IMR-90 (cell line): ENCODE measurements at regions not wholly inside any gene's neighbourhood (a gene's known extent, or its start where the extent isn't known, plus 50 kb on each side); places are given as distances from the start of the nearest gene placed in this dataset.

ENCODE experiments used
- ATAC-seq: fragments of 200-7000 bp; cut with Tn5 transposase; 2 replicates; pipeline ENCODE4 v1.9.1; 2020; ENCODE audit warnings: low read depth, mild to moderate bottlenecking, moderate library complexity
- BruUV-seq: library from RNA; stranded (reverse); fragments of 400-500 nt; replicated peaks from 2 replicates; lab custom pipeline; 2021; lab: Mats Ljungman, UMichigan
- CTCF ChIA-PET: fragments of 300-600 bp; formaldehyde crosslinking; extraction: SDS; loops from one replicate; lab custom pipeline; 2021; ENCODE audit warnings: antibody characterized with exemption; lab: Yijun Ruan, JAX
- POLR2A ChIA-PET: fragments of 300-600 bp; sonication (Branson Sonifier 250); formaldehyde crosslinking; loops from one replicate; lab custom pipeline; 2022; ENCODE audit warnings: antibody characterized with exemption; ENCODE audit not compliant: unreplicated experiment; lab: Charles Lee
- DNase-seq: peaks from one replicate; pipeline ENCODE4 v3.0.0; 2013
- H2AFZ ChIP-seq: replicated peaks from 2 replicates; pipeline ENCODE3; 2013; ENCODE audit warnings: low read length, mild to moderate bottlenecking; ENCODE audit not compliant: poor library complexity
- H2AK5ac ChIP-seq: 2 replicates; pipeline ENCODE4 v1.6.1; 2013; ENCODE audit warnings: low read depth, low read length, inconsistent platforms
- H2AK9ac ChIP-seq: replicated peaks from 2 replicates; pipeline ENCODE3; 2013; ENCODE audit warnings: mild to moderate bottlenecking, low read depth, low read length, moderate library complexity; ENCODE audit not compliant: poor library complexity
- H2BK120ac ChIP-seq: 2 replicates; pipeline ENCODE4 v1.6.1; 2013; ENCODE audit warnings: low read depth, low read length, inconsistent platforms
- H2BK15ac ChIP-seq: 3 replicates; pipeline ENCODE4 v1.6.1; 2013; ENCODE audit warnings: low read depth, low read length, inconsistent platforms
- H2BK20ac ChIP-seq: 2 replicates; pipeline ENCODE4 v1.6.1; 2013; ENCODE audit warnings: low read depth, mild to moderate bottlenecking, inconsistent platforms, low read length, moderate library complexity
- H2BK5ac ChIP-seq: 2 replicates; pipeline ENCODE4 v1.6.1; 2013; ENCODE audit warnings: mild to moderate bottlenecking, low read depth, low read length, inconsistent platforms; ENCODE audit not compliant: poor library complexity, severe bottlenecking
- H3K14ac ChIP-seq: replicated peaks from 2 replicates; pipeline ENCODE4 v1.6.1; 2013; ENCODE audit warnings: low read depth, low read length, inconsistent platforms
- H3K18ac ChIP-seq: 2 replicates; pipeline ENCODE4 v1.6.1; 2013; ENCODE audit warnings: low read depth, low read length, control low read depth
- H3K23ac ChIP-seq: 2 replicates; pipeline ENCODE4 v1.6.1; 2013; ENCODE audit warnings: low read depth, low read length, inconsistent platforms
- H3K27ac ChIP-seq: 2 replicates; pipeline ENCODE4 v1.5.1; 2013; ENCODE audit warnings: mild to moderate bottlenecking, control low read depth, low read length; ENCODE audit not compliant: insufficient read depth
- H3K27me3 ChIP-seq: 2 replicates; pipeline ENCODE4 v1.6.1; 2013; ENCODE audit warnings: low read length; ENCODE audit not compliant: control insufficient read depth, insufficient read depth
- H3K36me3 ChIP-seq: 2 replicates; pipeline ENCODE4 v1.6.1; 2013; ENCODE audit warnings: low read length, mixed read lengths; ENCODE audit not compliant: control insufficient read depth, insufficient read depth
- H3K4ac ChIP-seq: 2 replicates; pipeline ENCODE4 v1.6.1; 2013; ENCODE audit warnings: low read depth, low read length, inconsistent platforms
- H3K4me1 ChIP-seq: 2 replicates; pipeline ENCODE4 v1.6.1; 2013; ENCODE audit warnings: low read length, mixed read lengths; ENCODE audit not compliant: control insufficient read depth, insufficient read depth
- H3K4me2 ChIP-seq: 2 replicates; pipeline ENCODE4 v1.6.1; 2013; ENCODE audit warnings: low read depth, mild to moderate bottlenecking, control low read depth, low read length, moderate library complexity
- H3K4me3 ChIP-seq: 2 replicates; pipeline ENCODE4 v1.5.1; 2013; ENCODE audit warnings: low read depth, mild to moderate bottlenecking, control low read depth, low read length, moderate library complexity; ENCODE audit not compliant: insufficient read depth
- H3K56ac ChIP-seq: 2 replicates; pipeline ENCODE4 v1.6.1; 2013; ENCODE audit warnings: low read length, inconsistent platforms; ENCODE audit not compliant: insufficient read depth; ENCODE audit errors: extremely low read depth
- H3K79me1 ChIP-seq, 2 experiments: 2 replicates each; pipeline ENCODE4 v1.6.1; 2013; ENCODE audit warnings: low read length in 2 of 2, inconsistent platforms in 1 of 2, low read depth in 1 of 2
- H3K9ac ChIP-seq: 2 replicates; pipeline ENCODE4 v1.6.1; 2013; ENCODE audit warnings: low read depth, low read length, control low read depth
- H3K9me1 ChIP-seq: 2 replicates; pipeline ENCODE4 v1.6.1; 2013; ENCODE audit warnings: low read length, inconsistent platforms; ENCODE audit not compliant: insufficient read depth
- H3K9me3 ChIP-seq: 2 replicates; pipeline ENCODE4 v1.6.1; 2013; ENCODE audit warnings: low read length; ENCODE audit not compliant: control insufficient read depth, insufficient read depth
- H4K20me1 ChIP-seq: 2 replicates; pipeline ENCODE4 v1.6.1; 2013; ENCODE audit warnings: low read length, inconsistent platforms; ENCODE audit not compliant: insufficient read depth
- H4K5ac ChIP-seq: 2 replicates; pipeline ENCODE4 v1.6.1; 2013; ENCODE audit warnings: mild to moderate bottlenecking, low read depth, low read length, control low read depth
- H4K8ac ChIP-seq, 2 experiments: 2 replicates each; pipeline ENCODE4 v1.6.1; 2013; ENCODE audit warnings: low read depth in 2 of 2, low read length in 2 of 2, control low read depth in 1 of 2, inconsistent platforms in 1 of 2
- H4K91ac ChIP-seq: 2 replicates; pipeline ENCODE4 v1.6.1; 2013; ENCODE audit warnings: low read depth, low read length, inconsistent platforms; ENCODE audit not compliant: insufficient read depth
- BHLHE40 ChIP-seq: fragments of 150-350 bp; IDR thresholded peaks from 2 replicates; pipeline ENCODE4 v1.6.1; 2016; ENCODE audit warnings: mild to moderate bottlenecking, low read depth, low read length
- CEBPB ChIP-seq: IDR thresholded peaks from 2 replicates; pipeline ENCODE4 v1.6.1; 2012; ENCODE audit warnings: low read depth, low read length, improper control_type of control experiment
- CHD1 ChIP-seq: IDR thresholded peaks from 2 replicates; pipeline ENCODE4 v1.6.1; 2012; ENCODE audit warnings: low read depth, low read length, improper control_type of control experiment
- FOS ChIP-seq: fragments of 150-350 bp; IDR thresholded peaks from 2 replicates; pipeline ENCODE4 v1.6.1; 2016; ENCODE audit warnings: low read depth, low read length
- MAFK ChIP-seq: IDR thresholded peaks from 2 replicates; pipeline ENCODE4 v1.6.1; 2012; ENCODE audit warnings: low read depth, low read length, improper control_type of control experiment
- MAZ ChIP-seq: IDR thresholded peaks from 2 replicates; pipeline ENCODE4 v1.6.1; 2012; ENCODE audit warnings: low read depth, mild to moderate bottlenecking, low read length, improper control_type of control experiment, moderate library complexity, borderline replicate concordance
- MXI1 ChIP-seq: IDR thresholded peaks from 2 replicates; pipeline ENCODE4 v1.6.1; 2012; ENCODE audit warnings: low read depth, mild to moderate bottlenecking, low read length, moderate library complexity, borderline replicate concordance
- NFE2L2 ChIP-seq: fragments of 150-350 bp; IDR thresholded peaks from 2 replicates; pipeline ENCODE4 v1.6.1; 2016; ENCODE audit warnings: low read depth, mild to moderate bottlenecking, low read length
- POLR2A ChIP-seq: IDR thresholded peaks from 2 replicates; pipeline ENCODE4 v1.6.1; 2012; ENCODE audit warnings: mild to moderate bottlenecking, low read depth, low read length
- RAD21 ChIP-seq: IDR thresholded peaks from 2 replicates; pipeline ENCODE4 v1.6.1; 2012; ENCODE audit warnings: low read length, improper control_type of control experiment
- RCOR1 ChIP-seq: IDR thresholded peaks from 2 replicates; pipeline ENCODE4 v1.6.1; 2012; ENCODE audit warnings: mild to moderate bottlenecking, low read length, improper control_type of control experiment; ENCODE audit not compliant: insufficient replicate concordance
- RFX5 ChIP-seq: IDR thresholded peaks from 2 replicates; pipeline ENCODE4 v1.8.0; 2012; ENCODE audit warnings: low read depth, mild to moderate bottlenecking, low read length, moderate library complexity
- SMC3 ChIP-seq: fragments of 150-350 bp; IDR thresholded peaks from 2 replicates; pipeline ENCODE4 v1.6.1; 2016; ENCODE audit warnings: low read depth, mild to moderate bottlenecking, antibody characterized with exemption, low read length, moderate library complexity
- WGBS, 2 experiments: methylation state at CpG; one replicate each; pipeline versions ENCODE4 v1.1.5 to v1.1.7; 2013; ENCODE audit warnings: missing lambda C conversion rate in 2 of 2; ENCODE audit not compliant: insufficient read length in 1 of 2; ENCODE audit errors: extremely low coverage in 2 of 2; 5-methylcytosine and 5-hydroxymethylcytosine counted together
- dilution Hi-C: fragments of 300-500 bp; cut with HindIII; formaldehyde crosslinking; loops from one replicate; pipeline ENCODE4 v1.14.3; 2018; ENCODE audit warnings: low sequenced_read_pairs; ENCODE audit not compliant: unreplicated experiment
- in situ Hi-C: fragments of 300-500 bp; cut with MboI; formaldehyde crosslinking; loops from 3 replicates; pipeline ENCODE4 v1.14.3; 2019; ENCODE audit warnings: low sequenced_read_pairs, inconsistent platforms, mixed read lengths
- intact Hi-C: fragments of 100-400 bp; cut with micrococcal nuclease; formaldehyde crosslinking; loops from 2 replicates; pipeline ENCODE4 v1.10.0; 2022
- TF ChIP-seq, protein P1 (sequence below): fragments of 150-350 bp; IDR thresholded peaks from 2 replicates; pipeline ENCODE4 v1.6.1; 2017; ENCODE audit warnings: mild to moderate bottlenecking, antibody characterized with exemption, low read length, low read depth
- TF ChIP-seq, protein P2 (sequence below): fragments of 150-350 bp; IDR thresholded peaks from 2 replicates; pipeline ENCODE4 v1.6.1; 2016; ENCODE audit warnings: low read depth, mild to moderate bottlenecking, low read length, moderate library complexity, borderline replicate concordance
- TF ChIP-seq, protein P3 (sequence below): conservative IDR thresholded peaks from 2 replicates; pipeline ENCODE4 v1.5.1; 2012; ENCODE audit warnings: mild to moderate bottlenecking, low read depth, low read length, improper control_type of control experiment

DNA sequence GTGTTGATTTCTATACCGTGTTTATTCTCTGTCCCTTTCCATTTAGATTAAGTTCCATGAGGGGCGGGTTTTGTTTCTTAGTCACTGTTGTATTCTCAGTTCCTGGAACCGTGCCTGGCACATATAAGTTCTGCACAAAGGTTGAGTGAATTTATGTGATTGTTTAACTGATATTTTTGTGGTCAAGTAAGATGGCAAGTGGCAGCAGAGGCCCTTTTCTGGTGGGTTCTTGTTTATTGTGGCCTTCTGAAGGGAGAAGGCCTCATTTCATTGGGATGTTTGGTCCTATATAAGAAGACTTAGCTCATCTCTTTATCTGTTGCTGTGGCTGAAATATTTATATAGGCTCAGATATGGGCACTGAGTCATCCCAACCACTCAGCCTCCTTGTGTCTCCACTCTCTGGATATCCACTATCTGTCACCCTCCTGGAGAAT is 262.5 kb downstream of the PSAT1 start:
- H2BK15ac ChIP-seq, result no peak overlapping the region
- H2BK120ac ChIP-seq, result no peak overlapping the region
- peaks cover 2% of the 10 kb centered on the region; the same call in 1 of the 2 replicates for H4K20me1 ChIP-seq
- no peak overlapping the region for H2BK20ac ChIP-seq
- no peak overlapping the region for H4K5ac ChIP-seq
- H3K9ac ChIP-seq, result no peak overlapping the region
- H3K79me1 ChIP-seq, result no peaks in the 10 kb centered on the region
- DNase-seq (peak; percentile 91), ATAC-seq (peak; percentile 93)
- no peak overlapping the region for H3K18ac ChIP-seq
- no peak overlapping the region for H2AK9ac ChIP-seq
- H2AK5ac ChIP-seq, result no peak overlapping the region
- no peak overlapping the region for H3K23ac ChIP-seq
- no TSS peak for BruUV-seq
- H3K56ac ChIP-seq, result no peak overlapping the region
- no CpG with 5 or more reads among the region's 3 CpGs for WGBS, 2 experiments
- peak overlapping the region; percentile 28 for H2BK5ac ChIP-seq
- H4K8ac ChIP-seq, result no peak overlapping the region
- no peak overlapping the region for H3K4me3 ChIP-seq
- no peaks in the 10 kb centered on the region; the same call in 1 of the 2 replicates for H3K4me1 ChIP-seq
- CTCF ChIA-PET, result no interaction called here
- POLR2A ChIA-PET, result no interaction called here
- in situ Hi-C loops (no loop called here), intact Hi-C loops (no loop called here), dilution Hi-C loops (no loop called here)
- H3K14ac ChIP-seq, result no peak overlapping the region
- TF ChIP-seq NFE2L2, result no peak
- TF ChIP-seq MAZ, result no peak
- TF ChIP-seq, protein P1, sequence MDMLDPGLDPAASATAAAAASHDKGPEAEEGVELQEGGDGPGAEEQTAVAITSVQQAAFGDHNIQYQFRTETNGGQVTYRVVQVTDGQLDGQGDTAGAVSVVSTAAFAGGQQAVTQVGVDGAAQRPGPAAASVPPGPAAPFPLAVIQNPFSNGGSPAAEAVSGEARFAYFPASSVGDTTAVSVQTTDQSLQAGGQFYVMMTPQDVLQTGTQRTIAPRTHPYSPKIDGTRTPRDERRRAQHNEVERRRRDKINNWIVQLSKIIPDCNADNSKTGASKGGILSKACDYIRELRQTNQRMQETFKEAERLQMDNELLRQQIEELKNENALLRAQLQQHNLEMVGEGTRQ, result no peak
- TF ChIP-seq FOS, result peak; percentile 81
- no peak for TF ChIP-seq CHD1
- TF ChIP-seq RCOR1, result no peak
- no peak for TF ChIP-seq BHLHE40
- no peak for TF ChIP-seq RAD21
- TF ChIP-seq RFX5, result no peak
- TF ChIP-seq SMC3, result no peak
- peak; percentile 14; the same call in 1 of the 2 replicates for TF ChIP-seq MAFK
- TF ChIP-seq, protein P2, sequence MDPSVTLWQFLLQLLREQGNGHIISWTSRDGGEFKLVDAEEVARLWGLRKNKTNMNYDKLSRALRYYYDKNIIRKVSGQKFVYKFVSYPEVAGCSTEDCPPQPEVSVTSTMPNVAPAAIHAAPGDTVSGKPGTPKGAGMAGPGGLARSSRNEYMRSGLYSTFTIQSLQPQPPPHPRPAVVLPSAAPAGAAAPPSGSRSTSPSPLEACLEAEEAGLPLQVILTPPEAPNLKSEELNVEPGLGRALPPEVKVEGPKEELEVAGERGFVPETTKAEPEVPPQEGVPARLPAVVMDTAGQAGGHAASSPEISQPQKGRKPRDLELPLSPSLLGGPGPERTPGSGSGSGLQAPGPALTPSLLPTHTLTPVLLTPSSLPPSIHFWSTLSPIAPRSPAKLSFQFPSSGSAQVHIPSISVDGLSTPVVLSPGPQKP, result no peak
- TF ChIP-seq POLR2A, result no peak
- TF ChIP-seq CEBPB, result 0 out of 2 replicates have a peak, but pooled peaks have one; percentile 21
- TF ChIP-seq, protein P3, sequence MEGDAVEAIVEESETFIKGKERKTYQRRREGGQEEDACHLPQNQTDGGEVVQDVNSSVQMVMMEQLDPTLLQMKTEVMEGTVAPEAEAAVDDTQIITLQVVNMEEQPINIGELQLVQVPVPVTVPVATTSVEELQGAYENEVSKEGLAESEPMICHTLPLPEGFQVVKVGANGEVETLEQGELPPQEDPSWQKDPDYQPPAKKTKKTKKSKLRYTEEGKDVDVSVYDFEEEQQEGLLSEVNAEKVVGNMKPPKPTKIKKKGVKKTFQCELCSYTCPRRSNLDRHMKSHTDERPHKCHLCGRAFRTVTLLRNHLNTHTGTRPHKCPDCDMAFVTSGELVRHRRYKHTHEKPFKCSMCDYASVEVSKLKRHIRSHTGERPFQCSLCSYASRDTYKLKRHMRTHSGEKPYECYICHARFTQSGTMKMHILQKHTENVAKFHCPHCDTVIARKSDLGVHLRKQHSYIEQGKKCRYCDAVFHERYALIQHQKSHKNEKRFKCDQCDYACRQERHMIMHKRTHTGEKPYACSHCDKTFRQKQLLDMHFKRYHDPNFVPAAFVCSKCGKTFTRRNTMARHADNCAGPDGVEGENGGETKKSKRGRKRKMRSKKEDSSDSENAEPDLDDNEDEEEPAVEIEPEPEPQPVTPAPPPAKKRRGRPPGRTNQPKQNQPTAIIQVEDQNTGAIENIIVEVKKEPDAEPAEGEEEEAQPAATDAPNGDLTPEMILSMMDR, result no peak
- no peak for TF ChIP-seq MXI1
- H3K36me3 ChIP-seq, result no peaks in the 10 kb centered on the region
- H4K91ac ChIP-seq, result no peak overlapping the region
- H3K27ac ChIP-seq, result no peak overlapping the region
- peak overlapping the region; percentile 33; the same call in 1 of the 2 replicates for H3K4me2 ChIP-seq
- H3K9me3 ChIP-seq, result no peaks in the 10 kb centered on the region
- H3K9me1 ChIP-seq, result 0 out of 2 replicates have a peak, but pooled peaks cover 5% of the 10 kb centered on the region
- no peak overlapping the region for H3K4ac ChIP-seq
- H3K27me3 ChIP-seq, result peaks cover 7% of the 10 kb centered on the region
- H2AFZ ChIP-seq, result no peak overlapping the region
